GM18520 (cell line): ENCODE measurements at regions not wholly inside any gene's neighbourhood (a gene's known extent, or its start where the extent isn't known, plus 50 kb on each side); places are given as distances from the start of the nearest gene placed in this dataset.

Experiments used
- ATAC-seq: cut with Tn5 transposase; IDR thresholded peaks from one replicate; pipeline ENCODE4 v1.9.1; 2021; ENCODE audit not compliant: unreplicated experiment

DNA sequence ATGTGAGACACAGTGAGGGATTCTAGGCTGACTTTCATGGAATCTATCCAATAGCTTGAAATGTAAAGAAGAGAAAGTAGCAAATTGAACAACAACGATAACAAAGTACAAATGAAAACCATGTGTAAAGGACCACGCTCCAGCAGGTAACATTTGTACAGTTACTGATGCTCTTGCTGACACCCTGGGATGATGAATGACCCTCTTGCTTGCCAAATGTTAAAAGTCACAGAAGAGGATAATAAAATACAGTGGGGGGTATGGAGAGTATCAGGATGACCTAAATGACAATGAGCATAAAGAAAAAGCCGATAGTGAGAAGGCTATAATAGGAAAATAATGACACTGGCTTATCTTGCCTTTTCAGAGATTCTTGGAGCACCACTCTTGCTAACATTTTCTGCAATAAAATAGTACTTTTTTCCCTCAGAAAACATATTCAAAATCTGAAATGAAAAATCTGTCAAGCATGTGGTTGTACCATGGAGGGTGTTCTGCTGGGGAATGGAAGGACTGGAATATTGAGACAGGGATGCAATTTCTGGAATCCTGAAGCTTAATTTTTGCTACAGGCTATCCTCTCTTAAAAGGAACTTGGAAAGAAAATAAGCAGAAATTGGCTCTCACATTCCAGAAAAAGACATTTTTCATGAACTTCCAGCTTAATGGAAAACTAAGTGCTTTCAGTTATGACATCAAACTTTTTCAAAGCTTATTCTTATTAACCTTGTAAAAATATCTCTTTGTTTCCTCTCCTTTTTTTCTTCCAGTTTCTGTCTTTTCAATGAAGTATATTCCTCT is 303.2 kb upstream of the GHITM start:
- ATAC-seq, result no peak

DNA sequence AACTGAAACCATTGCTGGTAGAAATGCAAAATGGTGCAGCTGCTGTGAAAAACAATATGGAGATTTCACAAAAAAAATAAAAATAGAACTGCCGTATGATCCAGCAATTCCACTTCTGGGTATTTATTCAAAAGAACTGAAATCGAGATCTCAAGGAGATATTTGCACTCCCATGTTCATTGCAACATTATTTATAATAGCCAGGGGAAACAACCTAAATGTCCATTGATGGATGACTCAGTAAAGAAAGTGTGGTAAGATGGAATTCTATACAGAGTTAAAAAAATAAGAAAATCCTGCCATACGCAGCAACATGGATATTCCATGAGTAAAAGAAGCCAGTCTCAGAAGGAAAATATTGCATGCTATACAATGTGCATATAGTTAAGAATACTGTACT is 290.6 kb upstream of the GHITM start:
- ATAC-seq, result no peak

DNA sequence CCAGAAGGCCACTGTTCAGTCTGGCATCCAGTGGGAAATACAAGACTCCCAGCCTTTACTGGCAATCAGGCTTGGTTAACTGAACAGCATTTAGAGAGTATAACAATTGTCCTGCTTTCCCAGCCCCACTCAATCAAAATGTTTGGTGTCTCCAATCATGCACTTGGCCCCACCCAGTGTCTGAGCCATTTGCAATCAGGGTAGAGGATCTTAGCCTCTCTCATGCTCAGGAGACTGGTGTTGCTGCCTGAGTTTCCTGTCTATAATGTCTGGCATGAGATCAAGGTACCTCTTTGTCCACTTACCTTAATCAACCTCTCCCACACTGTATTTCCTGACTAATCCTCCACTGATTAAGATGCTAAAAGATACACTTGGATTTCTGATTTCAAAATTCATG is 290.2 kb upstream of the GHITM start:
- ATAC-seq, result no peak

DNA sequence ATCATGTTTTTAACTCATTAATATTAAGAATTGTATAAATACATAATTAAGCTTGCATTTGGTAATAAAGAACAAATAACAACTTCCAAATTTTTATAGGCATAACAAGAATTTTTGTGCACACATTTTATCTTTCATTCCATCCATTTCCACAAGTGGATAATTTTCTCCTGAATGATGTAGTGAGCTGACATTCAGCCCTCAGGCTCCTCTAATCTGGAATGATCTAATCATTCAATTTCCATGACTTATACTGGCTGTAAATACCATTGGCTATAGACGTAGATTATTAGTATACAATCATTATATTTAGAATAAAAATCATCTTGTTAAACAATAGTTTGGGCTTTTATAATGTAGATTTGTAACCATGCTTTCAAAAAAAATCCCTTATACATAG is 287.2 kb upstream of the GHITM start:
- no peak for ATAC-seq

DNA sequence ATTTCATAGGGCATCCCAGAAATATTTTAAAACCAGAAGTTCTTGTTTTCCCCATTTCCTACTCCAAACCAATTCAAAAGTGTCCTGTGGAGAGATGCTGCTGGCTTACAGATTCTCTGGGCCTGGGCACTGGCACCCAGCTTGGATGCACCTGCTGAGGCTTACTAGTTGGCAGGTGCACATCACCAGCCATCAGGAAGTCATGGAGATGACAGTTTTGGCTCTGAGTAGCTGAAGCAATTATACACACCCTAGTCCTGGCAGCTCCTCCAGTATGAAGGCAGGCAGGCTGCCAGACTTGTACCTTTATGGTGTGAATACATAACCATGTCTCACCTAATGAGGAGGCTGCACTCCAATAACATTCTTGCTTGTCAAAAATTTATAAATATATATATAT is 276.6 kb upstream of the GHITM start:
- ATAC-seq, result no peak

DNA sequence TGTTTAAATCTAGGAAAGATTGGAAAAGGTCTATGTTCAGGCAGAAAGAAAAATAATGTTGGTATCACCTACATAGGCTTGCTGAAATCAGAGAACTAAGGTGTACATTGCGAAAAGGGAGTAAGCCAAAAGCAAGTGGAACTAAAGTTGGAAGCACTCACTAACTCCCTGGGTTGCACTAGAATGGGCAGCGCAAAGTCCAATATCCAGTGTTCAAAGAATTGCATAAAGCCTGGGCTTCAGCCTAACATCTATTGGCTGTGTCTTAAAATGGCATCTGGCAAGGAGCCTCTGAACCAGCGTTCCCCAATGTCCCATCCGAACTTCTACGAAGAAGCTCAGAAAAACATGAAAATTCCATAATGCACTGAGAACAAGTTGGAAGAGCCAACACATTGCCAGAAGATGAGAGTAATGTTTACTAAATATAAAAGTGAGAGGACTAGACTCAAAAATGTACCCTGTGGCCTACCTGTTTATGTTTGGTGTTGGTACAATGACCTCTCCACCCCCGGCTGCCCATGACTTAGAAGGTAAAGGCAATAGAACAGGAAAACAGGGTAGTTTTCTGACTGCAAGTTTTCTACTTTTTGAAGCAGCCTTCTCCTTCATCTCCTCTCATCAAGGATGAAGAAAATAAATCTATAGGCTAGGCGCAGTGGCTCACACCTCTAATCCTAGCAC is 275.9 kb upstream of the GHITM start:
- ATAC-seq, result no peak

DNA sequence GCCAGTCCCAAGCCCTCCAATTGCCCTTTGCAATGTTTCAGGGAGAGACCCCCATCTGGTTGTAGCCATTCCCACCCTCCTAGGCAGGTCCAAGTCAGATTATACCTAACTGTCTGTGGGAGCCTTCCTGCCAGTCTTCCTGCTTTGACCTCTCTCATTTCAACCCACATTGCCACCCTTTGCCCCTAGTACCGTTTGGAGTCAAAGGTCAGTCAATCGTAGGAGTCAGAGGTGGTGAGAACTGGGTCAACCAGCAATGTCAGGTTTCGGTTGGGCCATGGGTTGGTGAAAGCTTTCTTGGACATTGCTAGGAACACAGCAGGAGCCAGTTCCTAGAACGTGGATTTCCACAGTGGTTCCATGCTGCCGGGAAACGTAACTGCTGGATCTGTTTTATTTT is 269.4 kb upstream of the GHITM start:
- ATAC-seq, result no peak

DNA sequence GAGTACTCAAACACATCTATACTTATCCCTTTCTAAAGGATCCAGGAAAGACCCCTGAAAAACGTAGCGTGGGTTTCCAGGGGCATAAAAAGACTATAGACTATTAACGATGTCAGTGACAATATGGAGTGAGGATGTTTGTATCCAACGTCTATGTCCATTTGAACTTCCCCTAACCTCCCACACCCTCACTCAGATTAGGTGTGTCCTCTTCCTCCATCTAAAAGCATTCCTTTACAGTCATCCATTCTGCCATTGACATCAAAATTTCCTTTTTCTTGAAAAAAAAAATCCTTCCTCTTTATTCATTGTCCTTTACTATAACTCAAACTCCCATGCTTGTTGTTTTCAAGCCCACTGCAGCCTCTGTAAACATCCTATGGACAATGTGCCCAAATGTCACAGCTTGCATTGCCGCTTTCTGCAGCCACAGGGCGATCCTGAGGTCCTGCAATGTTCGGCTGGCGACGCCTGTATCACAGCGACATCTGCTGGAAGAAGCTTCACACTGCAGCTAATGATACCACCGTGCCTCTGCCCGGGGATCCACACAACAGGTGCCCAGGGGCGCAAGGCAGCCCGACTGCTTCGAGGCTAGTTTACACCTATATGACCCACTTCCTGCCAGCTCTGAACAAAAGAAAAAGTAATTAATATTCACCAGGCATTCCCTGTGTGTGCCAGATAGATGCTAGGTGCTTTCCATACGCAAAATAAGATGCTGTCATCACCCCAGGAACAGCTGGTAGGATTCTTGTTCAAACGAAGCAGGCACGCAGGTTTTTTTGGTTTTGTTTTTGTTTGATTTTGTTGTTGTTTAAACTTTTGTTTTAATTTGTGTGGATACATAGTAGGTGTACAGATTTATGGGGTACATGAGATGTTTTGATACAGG is 267.9 kb upstream of the GHITM start:
- peak; percentile 95 for ATAC-seq

DNA sequence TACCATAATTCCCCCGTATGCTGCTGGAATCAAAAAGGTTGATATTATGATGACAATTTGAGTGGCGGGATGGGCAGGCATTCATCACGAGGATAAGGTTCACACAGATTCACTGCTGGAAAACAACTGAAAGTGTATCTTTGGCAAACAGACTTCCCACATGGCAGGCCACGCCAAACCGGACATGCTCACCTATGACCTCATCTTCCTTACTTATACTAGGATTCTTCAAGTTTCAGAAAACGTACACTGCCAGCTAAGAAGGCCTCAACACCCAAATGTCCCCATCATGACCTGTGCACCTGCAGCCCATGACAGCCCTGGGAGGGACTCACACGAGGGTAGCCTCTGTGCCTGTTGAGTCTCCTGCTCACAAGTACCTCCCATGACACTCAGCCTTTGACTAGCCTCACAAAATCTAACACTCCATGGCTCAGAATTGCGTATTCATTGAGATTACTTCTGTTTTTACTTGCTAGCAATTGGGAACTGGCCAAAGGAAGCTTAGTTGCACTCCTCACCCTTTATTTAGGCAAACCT is 259.0 kb upstream of the GHITM start:
- ATAC-seq, result no peak

DNA sequence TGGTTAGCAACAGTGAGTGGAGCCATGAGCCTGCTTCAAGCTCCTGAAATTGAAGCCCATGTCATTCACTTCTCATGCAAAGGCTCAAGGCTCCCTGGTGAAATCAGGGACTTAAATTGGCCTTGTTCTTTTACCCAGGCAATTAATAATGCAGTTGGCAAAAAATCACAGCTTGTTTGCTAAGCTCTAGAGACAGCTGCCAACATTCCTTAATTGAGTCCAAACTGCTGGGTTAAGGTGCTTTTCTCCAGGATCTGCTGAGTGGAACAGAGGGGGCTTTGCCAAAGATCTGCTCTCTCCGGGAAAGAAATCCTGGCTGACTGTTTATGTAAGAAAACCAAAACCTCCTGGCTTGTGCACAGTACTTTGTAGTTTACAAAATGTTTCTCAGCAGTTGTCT is 257.6 kb upstream of the GHITM start:
- ATAC-seq, result no peak

DNA sequence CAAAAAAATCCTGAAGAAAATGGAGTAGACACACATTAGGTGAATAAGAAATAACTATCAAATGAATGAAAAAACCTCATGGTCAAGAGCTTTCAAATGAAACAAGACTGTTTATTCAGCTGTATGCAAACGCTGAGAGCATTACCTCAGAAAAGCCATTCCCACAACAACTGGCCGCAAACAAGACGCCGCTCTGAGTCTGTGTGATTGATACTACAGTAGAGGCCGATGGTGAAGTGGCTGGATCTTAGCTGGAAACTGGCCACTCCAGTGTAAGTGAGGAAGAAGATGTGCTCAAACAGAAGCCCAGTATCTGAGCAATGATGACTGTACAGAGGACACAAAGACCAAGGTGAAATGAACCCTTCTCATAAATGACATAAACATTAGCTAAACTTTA is 252.4 kb upstream of the GHITM start:
- ATAC-seq, result no peak

DNA sequence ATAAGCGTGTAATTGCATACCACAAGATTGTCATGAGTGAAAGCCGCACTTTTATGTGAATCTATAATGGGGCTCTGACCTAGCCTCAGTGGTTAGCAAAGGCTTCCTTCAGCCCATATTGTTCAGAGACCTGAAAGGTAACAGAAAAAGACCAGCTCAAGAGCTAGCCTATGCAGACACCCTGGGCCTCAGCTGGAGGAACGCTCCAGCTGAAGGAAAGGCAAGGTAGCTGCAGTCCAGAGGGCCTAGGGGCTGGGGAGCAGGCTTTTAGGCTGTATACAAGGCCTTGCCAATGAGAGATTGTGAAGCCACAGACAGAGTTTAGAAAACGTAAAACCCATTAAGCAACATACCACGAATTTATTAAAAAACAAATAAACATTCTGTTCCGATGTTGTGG is 246.6 kb upstream of the GHITM start:
- no peak for ATAC-seq

DNA sequence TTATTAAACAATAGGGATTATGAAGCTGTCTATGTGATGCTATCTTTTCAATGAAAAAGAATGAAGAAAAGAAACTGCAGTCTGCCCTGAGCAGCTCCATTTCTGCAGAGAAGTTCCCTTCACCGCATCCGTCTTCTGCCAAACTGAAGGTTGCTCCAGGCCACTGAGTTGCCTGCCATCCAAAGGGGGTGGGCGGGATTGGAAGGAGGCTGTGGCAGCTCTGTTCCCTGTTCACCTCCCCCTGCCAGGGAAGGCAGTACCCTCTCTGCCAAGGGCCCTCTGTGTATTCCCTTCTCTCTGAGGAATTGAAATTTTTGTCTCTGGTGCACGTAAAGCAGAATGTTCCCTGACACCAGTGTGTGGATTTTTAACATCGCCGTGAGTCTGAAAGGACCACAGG is 243.1 kb upstream of the GHITM start:
- ATAC-seq, result no peak

DNA sequence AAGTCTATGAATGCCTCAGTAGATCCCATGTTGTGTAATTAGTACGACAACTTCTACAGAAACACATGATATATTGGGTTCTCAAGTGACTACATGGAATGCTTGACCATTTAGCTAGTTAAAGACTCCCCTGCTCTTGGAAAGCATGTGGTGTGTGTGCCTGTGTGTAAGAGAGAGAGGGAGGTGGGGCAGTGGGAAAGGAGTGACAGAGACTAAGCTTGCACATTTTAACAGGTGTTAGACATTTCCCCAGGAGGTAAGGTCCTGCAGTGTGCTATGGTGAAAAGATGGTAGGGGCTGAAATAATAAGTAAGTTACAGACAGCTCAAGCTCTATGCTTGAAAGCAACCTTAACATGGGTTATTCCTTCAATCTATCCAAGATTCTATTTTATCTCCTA is 241.7 kb upstream of the GHITM start:
- no peak for ATAC-seq

DNA sequence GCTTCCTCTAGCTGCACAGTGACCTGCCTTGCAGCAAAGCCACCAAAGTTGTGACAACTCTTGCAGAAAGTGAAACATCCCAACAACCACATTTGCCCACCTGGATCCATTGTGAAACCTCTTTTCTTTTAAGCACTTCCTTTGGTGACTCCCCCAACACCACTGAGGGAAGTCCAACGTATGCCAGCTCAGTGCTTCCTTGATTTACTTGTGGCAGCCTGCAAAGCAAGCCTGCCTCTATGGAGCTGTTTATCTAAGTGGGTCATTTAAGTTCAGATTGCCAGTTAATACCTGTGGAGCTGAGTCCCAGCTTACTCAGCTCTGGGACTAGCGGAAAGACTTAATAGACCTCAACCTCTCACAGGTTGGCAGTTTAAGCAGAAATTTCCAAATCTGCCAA is 230.8 kb upstream of the GHITM start:
- no peak for ATAC-seq

DNA sequence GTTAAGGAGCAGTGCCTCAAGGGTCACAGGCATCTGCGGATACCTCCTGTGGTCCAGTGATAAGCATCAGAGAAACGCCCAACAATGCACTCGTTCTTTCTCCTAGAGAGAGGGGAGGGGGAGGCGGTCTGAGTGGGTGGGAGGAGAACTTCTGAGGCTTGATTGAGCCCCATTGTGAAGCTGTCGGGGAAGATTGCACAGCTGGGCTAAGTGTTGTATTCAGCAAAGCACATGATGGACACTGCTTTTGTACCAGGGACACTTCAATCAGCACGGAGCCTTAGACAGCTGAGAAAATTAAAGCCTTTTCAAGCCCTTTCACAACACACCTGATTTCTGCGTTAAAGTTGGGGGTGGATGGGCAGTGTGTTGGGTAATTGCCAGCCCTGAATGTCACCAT is 230.3 kb upstream of the GHITM start:
- no peak for ATAC-seq

DNA sequence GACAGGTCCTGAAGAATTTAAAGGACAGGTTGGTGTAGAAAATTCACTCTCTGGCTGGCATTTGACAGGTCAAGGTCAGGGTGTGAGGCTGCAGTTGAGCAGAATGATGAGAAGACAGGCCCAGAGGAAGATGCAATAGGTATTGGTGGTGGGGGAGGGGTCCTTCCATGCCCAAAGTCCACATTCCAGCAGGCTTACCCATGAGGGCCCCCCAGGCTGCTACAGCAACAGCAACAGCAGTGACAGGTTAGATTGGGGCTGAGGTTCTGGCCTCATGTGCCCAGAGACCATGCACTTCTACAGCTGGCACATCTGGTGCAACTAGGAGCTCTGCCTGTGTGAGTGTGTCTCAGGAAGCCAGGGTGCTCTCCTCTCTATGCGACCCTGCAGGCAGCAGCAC is 223.5 kb upstream of the GHITM start:
- no peak for ATAC-seq

DNA sequence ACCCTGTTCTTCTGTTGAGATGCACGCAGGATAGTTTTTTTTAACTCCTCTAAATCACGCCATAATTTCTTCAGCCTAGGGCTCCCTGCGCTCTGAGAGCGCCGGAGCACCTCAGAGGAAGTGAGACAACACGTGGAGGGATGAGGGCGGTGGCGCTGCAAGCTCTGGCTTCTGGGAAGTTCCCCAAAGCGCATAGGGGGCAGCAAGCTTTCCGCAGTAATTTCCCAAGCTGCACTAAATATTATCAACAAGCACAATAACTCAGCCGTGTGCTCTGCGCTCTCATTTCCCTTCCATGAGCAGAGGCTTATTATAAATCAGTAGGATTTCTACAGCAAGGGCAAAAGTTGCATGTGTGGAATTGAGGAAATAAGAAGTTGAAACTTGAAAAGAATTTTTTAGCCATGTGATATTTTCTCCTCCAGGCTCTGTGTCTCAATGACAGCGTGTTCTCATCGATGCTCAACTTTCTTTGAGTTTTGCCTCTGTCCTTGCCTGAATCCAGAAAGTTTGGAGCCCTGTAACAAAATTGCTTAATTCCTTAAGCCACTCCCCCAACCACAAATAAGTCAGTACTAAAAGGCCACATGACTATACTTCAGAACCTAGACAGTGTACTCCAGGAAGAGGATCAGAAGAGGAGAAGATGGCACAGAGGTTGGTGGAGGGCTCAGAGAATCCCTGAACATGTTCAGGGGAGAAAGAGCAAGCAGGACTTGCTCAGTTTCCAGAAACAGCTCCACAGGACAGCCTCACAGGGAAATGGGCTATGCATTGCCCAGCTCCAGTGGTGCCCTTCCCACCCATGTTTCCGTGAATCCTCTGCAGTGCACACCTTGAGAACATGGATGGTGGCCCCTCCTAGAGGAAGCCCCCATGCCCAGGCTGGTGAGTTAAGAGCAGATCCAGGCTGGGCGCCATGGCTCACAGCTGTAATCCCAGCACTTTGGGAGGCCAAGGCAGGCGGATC is 221.5 kb upstream of the GHITM start:
- peak; percentile 86 for ATAC-seq

DNA sequence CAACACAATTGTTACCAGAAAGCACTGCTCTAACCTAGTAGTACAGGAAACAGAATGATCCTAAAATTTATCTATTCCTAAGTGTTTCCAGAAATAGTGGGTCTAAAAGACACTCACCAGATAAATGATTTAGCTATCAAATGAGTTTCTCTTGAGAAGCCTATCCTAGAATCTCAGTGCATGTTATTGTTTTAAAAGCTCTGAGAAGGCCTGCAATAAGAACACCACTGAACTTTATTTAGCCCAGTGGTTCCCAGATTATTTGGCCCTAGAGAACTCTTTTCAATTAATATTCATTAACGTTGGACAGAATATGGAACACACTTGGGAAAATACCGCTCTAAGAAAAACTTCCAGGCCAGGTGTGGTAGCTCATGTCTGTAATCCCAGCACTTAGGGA is 220.1 kb upstream of the GHITM start:
- ATAC-seq, result no peak
